HG03196 (cell line): ENCODE measurements at regions not wholly inside any gene's neighbourhood (a gene's known extent, or its start where the extent isn't known, plus 50 kb on each side); places are given as distances from the start of the nearest gene placed in this dataset.

ENCODE experiments used
- ATAC-seq: cut with Tn5 transposase; IDR thresholded peaks from one replicate; pipeline ENCODE4 v1.9.1; 2021; ENCODE audit not compliant: unreplicated experiment

DNA sequence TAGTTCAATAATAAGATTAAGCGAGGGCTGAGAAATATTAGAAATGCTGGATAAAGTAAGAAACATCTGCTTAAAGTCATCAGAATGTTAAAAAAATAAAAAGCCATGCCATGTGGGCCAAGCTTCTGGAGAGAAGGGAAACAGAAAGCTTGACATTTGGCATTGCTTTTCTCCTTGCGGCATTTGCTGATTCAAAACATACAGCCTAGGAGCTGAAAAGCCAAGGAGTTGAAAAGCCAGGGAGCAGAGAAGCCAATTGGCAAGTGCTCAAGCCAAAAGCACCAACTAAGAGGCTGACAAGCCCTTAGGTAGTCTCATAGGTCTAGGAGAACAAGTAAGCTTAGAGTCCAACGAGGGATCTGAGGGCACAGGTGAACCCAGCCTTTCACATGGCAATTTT lies 754.3 kb downstream of the TLE4 start:
- ATAC-seq, result no peak

DNA sequence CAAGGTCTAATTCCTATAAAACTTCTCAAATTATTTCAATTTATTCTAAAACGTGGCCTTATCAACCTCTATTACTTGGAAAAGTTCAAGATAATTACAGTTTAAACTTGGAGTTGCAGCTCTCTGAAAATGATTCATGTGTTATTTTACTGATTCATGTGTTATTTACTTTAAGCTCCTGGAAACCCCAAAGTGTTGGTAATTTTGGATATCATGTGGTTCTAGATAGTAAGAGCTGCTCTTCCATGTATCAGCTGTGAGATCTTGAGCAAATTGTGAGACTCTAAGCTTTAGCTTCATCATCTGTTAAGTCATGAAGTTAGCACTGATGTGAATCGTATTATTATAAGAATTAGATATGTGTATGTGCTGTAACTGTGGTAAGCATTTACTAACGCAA lies 749.2 kb downstream of the TLE4 start:
- ATAC-seq, result no peak

DNA sequence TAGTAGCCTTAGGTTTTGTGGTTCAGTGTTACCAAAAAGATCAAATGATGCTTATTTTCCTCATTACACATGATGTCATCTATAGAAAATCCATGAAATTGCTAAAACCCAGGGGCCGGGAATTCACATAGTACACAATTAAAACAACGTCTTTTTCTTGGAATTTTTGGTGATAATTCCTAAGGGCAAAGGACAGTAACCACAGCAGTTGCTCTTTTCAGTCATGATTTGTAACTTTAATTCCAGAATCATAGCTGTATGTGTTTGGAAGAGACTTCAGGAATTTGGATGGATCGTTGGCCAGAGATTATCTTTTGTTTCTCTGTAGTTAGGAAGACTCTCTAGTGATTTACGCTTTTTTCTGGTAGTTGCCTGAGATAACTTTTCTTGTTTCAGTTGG lies 748.7 kb downstream of the TLE4 start:
- ATAC-seq, result no peak

DNA sequence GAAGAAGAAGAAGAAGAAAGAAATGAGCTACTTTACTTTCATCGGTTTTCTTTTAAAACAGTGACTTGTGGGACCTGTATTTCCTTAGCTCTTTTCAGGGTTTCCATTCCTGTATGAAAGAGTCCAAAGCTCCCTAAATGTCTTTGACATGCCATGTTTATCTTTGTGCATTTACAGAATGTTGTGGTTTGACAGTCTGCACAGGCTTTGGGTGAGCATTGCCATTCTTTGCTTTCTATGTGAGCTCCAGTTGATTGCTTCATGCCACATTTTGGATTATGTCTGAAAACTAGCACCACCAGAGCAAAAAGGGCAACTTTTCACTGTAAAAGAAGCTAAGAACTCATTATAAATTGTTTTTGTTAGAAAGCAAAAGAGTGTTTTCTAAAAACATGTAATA lies 733.4 kb downstream of the TLE4 start:
- no peak for ATAC-seq

DNA sequence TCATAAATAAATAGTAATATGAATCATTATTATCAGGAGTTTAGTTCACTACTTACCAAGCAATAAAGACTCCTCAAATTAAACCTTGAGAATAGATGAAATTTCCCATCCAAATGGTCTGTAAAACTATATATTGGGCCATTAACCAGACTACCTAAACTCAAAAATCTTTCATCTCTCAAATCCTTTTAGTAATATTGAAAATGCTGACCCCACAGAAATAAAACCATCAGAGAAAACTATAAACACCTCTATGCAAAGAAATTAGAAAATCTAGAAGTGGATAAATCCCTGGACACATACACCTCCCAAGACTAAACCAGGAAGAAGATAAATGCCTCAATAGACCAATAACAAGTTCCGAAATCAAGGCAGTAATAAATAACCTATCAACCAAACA lies 723.2 kb downstream of the TLE4 start:
- no peak for ATAC-seq

DNA sequence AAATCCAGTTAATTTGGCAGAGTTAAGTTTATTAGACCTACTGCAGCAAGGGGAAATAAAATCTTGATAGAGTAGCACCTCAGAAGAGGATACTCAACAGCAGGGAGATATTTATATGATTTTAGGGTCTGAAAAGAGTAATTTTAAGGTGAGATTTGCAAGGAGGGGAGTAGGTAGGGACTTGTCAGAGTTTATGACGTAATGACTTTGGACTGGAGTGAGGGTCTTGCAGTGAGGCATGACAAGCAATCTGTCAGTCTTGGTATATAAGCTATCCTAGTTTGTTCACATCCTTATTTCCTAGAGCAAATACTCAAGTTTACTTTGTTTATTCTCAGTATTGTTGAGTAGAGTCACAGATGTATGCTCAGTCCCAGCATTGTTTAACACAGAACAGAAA lies 722.6 kb downstream of the TLE4 start:
- ATAC-seq, result no peak

DNA sequence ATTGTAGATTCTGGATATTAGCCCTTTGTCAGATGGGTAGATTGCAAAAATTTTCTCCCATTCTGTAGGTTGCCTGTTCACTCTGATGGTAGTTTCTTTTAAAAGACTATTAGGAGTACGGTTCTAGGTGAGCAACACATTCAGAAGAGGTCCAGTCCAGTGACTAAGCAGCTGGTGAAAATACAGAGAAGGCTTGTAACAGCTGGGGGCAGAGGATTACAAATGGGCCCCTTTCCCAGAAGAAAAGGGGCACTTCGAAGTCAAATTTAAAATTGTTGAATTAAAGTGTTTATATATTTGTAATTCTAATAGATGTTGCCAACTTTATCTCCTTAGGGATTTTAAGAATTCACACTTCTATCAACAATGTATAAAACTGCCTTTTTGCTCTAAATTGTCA lies 720.5 kb downstream of the TLE4 start:
- ATAC-seq, result no peak

DNA sequence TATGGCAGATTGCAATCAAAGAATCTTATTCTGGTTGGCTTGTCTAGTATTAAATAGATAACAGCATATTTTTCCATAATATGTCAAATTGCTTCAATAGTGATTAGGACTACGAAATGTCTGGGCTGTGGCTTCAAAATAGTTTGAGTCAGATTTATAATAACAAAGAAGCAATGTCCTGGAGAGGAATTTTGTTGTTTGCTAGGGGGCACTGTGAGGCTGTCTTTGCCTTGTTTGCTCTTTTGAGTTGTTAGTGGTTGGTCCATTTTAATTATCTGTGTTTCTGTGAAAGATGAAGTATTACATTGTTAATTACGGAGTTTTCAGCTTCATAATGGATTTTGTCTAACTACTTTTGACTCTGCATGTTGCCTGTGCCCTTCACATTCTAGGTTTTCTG lies 713.6 kb downstream of the TLE4 start:
- no peak for ATAC-seq

DNA sequence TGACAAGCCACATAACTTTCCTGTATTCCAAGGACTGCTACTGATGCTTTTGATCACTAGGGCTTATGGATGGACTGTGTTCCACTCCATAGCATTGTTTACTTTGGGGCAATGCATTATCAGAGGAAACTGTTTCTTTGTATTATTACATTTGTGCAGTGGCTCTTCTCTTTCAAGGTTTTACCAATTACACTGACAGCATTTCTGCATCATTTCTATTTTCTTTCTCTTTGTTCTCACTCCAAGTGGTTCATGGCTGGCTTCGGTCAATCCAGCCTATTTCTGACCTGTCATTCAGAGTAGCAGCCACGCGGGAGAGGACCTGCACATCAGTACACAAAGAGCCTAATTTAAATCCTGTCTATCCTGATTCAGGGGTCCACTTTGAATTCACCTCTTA lies 711.0 kb downstream of the TLE4 start:
- no peak for ATAC-seq

DNA sequence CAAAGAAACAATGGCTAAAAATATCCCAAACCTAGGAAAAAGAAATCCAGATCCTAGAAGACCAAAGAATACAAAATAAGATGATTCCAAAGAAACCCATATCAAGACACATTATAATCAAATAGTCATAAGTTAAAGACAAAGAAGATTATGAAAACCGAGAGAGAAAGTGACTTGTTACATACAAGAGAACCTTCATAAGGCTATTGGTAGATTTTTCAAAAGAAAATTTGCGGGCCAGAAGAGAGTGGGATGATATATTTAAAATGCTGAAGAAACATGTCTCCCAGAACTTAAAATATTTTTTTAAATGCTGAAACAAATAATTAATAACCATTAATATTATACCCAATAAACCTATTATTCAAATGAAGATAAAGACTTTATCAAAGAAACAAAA lies 687.3 kb downstream of the TLE4 start:
- no peak for ATAC-seq

DNA sequence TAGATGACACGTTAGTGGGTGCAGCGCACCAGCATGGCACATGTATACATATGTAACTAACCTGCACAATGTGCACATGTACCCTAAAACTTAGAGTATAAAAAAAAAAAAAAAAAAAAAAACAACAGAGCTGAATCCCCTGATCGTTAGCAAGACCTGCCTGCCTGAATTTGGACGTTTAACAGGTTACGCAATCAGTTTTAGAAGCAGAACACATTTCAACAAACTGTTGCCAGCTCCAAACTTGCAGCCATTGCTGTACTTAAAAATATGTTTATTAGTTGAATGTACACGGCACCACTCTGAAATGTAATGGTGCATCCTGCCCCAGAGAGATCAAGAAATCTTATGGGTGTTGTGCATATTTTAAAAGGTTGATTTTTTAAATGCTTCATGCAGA lies 680.0 kb downstream of the TLE4 start:
- no peak for ATAC-seq

DNA sequence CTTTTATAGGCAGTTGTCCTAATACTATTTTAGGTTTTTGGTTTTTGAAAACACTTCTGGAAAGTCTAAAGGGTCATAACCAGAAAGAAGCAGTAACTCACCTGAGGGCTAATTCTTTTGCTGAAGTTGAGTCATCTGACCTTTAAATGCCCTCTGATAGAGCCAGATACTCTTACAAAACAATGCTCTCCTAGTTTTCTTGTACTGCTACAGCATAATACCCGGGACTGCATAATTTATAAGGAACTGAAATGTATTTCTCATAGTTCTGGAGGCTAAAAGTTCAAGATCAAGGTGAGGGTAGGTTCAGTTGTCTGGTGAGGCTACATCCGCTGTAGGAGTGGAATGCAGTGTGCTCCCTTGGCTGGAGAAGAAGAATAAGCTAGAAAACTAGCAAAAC lies 670.3 kb downstream of the TLE4 start:
- no peak for ATAC-seq

DNA sequence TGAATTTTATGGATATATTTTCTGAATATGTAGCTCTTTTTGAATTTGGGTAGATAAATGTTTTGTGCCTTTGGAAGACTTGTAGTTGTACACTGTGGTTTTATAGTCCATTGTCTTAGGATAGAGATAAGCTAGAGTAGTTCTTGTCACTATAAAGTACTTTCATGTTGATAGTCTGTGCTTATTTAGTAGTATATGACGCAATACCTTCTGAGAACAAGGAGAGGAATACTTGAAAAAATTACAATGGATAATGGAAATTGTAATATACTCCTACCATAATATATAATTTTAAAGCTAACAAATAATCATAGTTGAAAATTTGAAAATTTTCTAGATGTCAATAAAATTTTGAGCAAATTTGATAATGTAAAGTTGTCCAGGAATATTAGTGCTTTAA lies 664.0 kb downstream of the TLE4 start:
- no peak for ATAC-seq

DNA sequence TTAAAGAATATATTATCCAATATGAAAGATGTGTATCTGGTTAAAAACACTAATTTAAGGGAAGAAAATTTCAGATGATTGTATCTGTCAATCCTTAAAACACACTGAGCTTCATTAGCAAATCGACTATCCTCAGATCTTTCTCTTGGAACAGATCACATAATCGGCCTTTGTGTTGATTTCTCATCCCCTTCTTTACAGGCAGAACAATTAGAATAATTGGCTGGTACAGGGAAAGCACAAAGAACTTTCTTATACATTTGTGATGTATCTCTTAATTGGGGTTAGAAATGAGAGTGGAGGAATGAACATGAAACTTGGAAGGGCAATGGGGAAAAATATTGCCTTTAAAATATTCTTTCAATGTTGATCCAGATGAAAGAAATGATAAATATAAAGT lies 662.1 kb downstream of the TLE4 start:
- ATAC-seq, result no peak

DNA sequence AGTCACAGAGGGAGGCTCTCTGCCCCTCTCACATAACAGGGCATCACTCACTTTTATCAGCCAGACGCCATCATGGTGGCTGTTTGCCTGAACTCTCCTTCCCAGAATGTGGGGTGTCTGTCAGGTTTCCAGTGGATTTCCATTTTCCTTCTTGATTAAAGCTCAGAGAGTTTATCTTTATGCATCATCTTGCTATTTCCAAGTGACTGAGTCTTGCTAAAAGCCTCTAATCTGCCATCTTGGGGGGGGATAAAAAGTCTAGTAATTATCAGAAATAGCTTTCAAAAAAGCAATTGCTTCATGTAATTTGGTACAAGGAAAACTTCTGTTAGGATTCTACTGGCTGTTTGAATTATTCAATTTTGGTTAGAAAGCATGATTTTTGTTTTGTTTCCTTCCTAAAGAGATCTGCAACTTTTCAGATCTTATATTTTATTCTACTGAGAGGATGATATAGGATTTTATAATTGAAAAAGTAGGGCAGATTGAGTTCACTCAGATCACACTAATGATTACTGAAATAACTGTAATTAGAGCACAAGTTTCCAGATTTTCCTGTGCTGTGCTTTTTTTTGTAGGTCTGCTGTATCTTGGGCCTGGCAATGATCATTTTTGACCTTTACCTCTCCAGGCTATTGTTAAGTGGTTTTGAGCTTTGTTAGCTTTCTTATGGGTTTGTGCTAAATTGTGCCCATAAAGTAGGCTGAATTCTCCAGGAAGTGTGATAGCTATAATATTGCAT lies 661.5 kb downstream of the TLE4 start:
- ATAC-seq, result no peak

DNA sequence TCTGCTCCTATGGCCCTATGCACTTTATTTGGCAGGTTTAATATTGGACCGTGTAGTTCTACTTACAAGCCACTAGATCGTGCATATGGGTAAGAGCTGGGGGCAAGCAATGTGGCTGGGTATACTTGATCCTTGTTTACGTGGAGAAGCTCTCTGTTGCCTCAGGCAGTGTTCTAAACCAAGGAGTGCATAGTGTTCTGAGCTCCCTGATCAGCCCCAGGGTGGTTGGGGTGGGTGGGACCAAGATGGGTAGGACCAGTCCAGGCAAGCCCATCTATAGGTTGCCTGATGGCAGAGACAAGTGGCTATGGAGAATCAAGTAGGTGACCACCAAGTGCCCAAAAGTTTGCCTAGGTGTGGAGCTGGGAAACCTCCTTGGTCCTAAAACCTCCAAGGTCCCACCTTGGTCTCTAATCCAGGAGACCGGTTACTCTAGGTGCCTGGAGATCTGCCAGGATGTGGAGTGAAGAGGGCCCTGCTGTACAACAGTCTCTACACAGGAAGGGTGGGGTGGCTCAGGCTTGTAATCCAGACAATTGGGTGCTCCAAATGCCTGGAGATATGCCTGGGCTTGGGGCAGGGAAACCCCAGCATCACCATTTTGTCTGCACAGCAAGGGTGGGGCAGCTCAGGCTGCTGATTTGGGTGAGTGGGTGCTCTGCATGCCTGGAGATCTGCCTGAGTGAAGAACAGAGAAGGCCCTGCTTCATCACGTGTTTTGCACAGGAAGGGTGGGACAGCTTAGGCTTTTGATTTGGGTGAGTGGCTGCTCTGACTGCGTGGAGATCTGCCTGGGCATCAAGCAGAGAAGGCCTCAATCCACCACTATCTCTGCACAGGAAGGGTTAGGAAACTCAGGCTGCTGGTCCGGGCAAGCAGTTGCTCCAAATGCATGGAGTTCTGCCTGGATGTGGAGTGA lies 659.8 kb downstream of the TLE4 start:
- ATAC-seq, result no peak

DNA sequence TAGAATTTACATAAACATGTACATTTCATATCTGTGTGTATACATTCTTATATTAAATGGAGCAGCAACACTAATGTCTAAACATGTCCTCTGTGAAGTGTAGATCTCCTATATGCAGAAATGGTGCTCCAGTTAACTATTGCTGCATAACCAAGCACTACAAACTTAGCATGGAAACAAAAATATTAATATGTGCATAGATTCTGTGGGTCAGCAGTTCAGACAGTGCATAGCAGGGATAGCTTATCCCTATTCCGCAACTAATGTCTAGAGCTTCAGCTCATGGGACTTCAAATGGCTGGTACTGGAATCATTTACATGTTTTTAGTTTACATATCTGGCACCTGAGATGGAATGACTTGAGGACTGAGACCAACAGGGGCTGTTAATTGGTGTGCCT lies 652.1 kb downstream of the TLE4 start:
- no peak for ATAC-seq

DNA sequence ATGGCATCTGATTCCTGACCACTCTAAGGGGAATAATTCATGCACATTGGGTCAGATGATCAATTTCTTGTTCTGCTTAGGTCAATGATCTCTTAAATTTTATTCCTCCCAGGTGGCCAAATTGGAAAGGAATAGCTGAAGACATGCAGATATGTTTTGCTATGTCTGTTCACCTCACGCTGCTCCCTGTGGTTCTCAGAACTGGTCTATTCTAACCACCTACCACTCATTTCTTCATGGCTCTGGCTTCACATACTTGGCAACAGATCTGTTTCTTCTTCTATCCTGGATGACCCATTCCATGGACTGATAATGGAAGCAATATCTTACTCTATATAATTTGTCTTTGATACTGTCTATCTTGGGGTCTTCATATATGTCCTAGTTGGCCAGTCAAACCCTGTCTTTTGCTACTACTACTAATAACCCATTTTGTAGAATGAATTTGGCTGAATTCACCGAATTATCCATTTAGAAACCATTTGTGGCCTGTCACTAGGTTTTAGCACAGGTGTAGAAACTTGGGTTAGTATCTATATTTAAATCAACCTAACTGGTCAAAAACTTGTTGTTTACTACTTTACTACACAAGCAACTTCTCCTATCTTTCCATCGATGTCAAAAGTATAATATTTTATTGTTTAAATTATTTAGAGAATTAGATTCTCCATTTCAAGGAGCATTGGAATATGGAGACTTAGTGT lies 650.9 kb downstream of the TLE4 start:
- ATAC-seq, result no peak

DNA sequence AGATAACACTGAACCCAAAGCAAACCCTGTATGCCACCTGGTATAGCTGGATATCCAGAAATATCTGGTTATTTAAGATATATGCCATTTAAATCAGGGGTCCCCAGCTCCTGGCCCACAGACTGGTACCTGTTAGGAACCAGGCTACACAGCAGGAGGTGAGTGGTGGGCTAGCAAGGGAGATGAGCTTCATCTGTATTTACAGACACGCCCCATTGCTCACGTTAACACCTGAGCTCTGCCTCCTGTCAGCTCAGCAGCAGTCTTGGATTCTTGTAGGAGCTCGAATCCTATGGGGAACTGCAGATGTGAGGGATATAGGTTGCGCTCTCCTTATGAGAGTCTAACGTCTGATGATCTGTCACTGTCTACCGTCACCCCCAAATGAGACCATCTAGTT lies 646.6 kb downstream of the TLE4 start:
- ATAC-seq, result no peak

DNA sequence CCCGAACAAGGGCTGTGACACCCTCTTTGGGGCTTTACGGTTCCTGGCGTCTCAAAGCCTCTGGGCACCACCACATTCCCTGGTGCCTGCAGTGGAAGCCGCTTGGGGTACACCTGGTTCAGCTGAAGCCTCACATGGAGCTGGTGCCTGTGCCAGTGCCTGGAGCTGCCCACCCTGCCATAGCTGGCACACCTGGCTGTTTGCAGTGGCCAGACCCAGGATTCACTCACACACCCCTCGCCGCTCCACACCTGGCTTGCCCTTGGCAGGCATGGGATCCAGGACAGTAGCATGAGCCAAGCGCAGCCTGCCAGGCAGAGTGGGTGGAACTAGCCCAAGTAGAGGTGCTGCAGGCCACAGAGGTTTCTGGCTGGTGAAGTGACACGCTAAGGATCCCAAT lies 641.8 kb downstream of the TLE4 start:
- ATAC-seq, result no peak

DNA sequence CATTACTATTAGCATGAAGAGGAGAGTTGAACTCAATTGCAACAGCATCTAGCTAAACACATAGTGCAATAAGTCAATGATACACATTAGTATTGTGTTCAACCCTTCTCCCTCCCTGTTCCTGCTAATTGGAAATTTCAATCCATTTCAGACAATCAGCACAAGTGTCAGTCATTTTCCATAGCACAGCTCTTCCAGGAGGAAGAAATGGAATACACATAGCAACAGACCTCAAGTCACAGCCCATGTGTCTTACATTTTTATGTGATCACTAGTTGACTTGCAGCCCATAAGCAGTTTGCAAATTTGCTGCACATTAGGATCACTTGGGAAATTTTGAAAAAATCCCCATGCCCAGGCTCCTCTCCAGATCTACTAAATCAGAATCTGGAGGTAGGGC lies 636.9 kb downstream of the TLE4 start:
- no peak for ATAC-seq

DNA sequence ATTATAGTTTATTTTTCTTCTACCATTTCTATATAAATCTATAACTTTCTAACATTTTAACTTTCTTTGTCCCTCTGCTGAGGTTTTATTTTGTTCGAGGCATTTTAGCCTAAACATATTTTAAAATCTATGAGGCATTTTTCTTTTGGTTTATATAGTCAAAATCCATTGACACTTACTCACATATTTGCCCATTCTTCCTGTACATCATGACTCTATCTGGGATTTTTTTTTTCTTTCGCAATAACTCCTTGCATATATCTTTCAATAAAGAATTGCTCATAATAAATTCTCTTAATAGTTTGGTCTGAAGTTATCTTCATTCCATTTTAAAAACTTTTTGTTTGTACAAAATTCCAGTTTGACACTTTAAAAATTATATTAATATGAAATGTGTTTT lies 632.3 kb downstream of the TLE4 start:
- no peak for ATAC-seq
